ENCODE measurements at regions not wholly inside any gene's neighbourhood (a gene's known extent, or its start where the extent isn't known, plus 50 kb on each side); places are given as distances from the start of the nearest gene placed in this dataset.
"Not testable (repeated sequence)": the region's sequence is repeated elsewhere in the genome, so short reads cannot be mapped to it uniquely, and the experiment has no call there.

DNA sequence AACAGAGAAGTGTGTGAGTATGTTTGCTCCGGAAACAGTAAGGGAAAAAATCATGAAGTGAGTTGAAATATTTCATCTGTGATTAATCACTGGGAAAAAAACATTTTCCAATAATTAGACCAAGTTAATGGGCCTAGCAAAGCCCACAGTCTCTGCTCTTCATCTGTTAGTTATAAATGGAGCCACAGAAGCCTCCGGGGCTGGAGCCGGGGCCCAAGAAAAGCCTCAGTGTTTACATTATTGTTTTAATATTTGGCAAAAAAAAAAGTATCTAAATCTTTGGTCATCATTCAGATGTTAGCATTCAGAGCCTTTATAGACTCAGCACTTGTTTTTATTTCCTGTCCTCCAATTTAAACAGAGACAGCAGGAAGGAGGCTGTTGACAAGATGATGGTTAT is 115.0 kb downstream of the UBE2U start:
- no peak for DNase-seq (ENCODE audit: low read depth)

DNA sequence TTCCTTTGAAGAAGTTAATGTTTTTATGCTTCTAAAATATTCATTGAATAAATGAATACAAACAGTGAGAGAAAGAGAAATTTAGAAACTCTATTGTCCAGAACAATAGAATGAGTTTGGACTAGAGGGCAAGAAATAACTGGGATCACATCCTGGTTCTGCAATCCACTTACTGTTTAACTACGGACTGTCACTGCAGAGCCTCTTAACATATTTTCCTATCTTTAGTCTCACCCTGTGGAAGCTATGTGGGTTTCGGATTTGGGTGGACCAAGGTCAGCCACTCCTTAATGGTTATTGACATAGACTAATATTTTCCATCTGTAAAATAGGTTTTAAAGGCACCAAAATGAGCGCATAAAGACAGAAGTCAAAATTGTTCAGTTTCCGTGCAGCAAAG is 116.6 kb downstream of the UBE2U start:
- no peak for DNase-seq (ENCODE audit: low read depth)

DNA sequence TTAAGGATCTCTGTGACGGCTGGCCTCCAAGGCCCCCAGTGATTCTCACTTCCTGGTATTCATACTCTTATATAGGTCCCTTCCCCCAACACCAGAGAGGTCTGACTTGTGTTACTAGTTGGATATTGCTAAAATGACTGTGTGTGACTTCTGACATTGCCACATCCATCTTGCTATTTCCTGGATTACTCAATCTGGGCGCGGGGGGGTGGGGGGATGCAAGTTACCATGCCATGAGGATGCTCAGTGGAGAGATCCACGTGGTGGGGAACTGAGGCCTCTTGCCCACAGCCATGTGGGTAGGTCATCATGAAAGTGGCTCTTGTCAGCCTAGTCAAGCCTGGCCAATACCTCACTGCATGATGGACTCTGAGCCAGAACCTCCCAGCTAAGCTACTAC is 117.0 kb downstream of the UBE2U start:
- peak; percentile 17 for DNase-seq (ENCODE audit: low read depth)

DNA sequence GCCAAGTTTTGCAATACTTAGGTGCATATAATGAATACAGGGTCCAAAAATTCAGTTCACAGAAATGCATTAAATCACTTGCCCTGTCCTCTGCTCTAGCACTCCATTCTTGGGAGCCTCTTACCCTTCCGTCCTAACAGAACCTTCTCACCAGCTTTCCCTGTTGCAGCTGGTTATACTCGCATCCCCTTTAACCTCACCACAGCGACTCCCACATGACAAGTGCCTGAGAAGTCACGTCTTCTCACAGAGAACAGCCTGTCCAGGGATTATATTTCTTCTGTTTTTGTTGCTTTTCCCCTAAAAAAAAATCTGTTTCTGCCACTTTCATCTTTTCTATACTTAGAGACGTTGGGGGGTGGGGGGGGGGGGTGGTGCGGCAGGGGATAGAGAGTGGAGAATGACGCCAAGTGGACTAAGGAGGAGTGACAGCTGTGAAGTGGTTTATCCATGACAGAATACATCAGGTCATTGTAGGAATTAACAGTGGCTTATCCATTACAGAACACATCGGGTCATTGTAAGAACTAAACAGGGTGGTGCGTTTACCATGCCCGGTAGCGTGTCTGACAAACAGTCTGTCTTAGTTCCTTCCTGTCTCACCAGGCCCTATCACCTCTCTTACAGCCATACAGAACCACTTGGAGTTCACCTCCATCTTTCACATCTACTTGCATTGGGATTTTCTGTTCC is 117.6 kb downstream of the UBE2U start:
- no peak for DNase-seq (ENCODE audit: low read depth)

DNA sequence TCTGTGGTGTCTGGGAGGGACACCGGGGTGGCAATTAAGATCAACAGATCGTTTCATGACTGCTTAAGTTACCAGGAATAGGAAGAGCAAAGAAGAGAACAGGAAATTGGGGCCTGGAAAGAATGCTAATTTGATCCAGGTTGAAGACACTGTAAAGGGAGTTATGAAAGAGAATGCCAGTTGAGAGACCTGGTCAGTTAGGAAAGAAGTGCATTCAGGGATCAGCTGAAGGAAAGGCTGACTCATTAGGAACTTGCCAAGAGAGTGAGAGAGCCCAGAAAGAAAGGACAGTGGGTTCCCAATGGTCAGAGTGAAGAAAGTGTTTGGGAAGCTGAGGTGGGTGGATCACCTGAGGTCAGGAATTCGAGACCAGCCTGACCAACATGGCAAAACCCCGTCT is 119.6 kb downstream of the UBE2U start:
- DNase-seq (ENCODE audit: low read depth), result no peak

DNA sequence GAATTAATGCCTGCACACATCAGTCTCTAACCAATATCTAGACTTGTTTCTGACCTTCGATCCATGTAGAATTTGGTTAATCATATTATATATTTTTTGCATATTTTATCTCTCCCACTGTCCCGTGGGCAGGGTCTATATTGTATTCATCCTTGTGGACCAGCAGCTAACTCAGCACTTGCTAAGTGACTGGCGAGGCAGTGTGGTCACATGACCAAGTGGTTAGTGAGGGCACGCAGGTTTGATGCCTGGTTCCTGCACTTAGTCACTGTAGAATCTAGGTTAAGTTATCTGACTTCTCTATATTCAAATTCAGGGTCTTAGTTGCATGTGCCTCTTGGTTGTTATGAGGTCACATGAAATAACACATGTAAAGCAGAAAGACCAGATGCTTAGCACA is 120.5 kb downstream of the UBE2U start:
- no peak for DNase-seq (ENCODE audit: low read depth)

DNA sequence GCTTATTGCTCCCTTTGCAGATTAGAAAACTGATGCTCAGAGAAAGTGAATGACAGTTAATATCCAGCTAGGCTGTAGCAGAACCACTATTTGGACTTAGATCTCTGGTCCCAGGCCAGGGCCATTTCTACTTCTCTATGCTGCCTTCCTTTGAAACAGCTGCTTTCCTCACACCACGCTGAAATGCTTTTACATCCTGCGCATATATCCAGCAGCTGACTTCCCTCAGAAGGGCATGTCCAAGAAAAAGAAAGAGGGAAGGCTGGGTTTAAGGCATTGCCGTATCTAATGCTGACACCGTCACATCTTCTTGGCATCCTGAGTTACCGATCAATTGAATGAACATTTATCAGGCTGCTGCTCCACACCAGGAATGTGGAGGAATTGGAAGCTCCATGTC is 122.4 kb downstream of the UBE2U start:
- no peak for DNase-seq (ENCODE audit: low read depth)

DNA sequence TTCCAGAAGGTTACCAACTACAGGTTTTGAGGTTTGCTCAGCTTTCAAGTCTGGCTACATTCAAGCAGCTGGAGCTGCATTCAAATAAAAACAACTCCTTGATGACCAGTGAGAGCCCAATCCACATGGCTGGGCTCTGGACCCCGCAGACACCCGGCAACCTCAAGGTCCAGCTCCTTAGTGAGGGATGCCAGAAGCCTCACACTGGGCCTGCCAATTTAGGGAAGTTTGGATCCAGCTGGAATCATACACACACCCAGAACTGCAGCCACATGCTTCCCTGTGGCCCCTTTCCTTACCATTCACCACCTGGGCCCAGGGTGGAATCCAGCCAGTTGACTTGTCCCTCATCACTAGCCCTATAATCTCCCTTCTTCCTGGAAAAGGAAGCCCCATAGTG is 123.7 kb downstream of the UBE2U start:
- no peak for DNase-seq (ENCODE audit: low read depth)

DNA sequence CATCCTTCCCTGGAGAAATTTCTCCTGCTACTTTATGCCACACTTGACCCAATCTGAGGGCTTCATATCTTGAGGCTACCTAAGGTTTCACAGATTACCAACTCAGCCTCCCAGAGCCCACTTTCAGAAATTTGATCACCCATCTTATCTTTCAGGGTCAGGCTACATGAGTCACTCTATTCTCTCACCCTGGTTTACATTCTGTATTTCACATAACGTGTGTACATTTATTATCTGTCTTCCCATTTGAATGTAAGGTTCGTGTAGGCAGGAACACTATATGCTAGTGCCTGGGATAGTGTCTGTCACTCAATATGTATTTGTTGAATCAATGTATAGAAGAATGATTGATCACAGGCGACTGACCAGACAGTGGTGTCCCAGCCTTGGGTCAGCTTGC is 124.8 kb downstream of the UBE2U start:
- peak; percentile 32 for DNase-seq (ENCODE audit: low read depth)

DNA sequence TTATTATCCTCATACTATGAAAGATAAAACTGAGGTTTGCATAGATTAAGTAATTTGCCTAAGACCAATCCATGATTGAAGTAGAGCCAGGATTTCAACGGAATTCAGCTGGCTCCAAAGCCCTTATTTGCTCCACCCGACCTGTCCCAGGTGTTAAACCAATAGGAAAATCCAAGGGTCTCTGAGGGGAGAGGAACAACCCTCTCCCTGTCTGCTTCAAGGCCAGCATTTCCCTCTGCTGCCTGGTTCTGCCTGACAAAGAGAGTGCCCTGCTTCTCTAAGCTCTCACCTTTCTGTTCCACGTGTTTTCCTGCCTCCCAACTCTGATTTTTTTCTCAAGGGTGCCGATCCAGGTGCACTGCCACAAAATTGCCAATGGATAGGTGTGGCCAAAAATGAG is 127.4 kb downstream of the UBE2U start:
- DNase-seq (ENCODE audit: low read depth), result no peak

DNA sequence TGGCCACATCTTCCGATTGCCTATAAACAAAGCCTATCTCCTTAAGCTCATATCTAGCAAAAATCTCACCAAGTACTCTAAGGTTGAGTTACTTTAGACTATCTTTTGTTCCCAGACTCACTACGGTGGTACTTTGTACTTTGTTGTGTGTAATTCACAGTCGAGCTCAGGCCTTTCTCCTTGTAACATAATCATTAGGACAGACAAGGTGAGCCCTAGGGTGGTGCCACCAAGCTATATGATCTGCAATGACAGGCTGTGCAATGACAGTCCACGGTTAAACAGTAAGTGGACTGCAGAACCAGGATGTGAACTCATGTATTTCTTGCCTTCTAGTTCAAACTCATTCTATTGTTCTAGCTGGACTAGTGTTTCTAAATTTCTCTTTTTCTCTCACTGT is 132.2 kb downstream of the UBE2U start:
- DNase-seq (ENCODE audit: low read depth), result no peak

DNA sequence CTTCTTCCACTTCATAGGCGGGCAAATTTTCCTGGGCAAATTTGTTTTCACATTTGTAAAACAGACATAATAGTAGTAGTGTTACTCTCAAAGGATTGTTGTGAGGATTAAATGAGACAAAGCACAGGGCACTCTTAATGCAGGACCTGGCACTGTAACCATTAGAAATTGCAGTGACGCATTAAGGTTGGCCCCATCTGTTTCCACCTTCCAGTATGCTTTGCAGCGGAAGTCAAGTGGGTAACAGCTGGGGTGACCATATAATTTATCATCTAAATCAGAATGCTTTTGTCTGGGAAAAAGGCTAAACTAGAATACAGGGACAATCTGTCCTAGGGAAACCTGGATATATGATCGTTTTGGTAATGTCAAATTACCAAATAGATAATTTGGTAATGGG is 132.5 kb upstream of the CACHD1 start:
- no peak for DNase-seq (ENCODE audit: low read depth)

DNA sequence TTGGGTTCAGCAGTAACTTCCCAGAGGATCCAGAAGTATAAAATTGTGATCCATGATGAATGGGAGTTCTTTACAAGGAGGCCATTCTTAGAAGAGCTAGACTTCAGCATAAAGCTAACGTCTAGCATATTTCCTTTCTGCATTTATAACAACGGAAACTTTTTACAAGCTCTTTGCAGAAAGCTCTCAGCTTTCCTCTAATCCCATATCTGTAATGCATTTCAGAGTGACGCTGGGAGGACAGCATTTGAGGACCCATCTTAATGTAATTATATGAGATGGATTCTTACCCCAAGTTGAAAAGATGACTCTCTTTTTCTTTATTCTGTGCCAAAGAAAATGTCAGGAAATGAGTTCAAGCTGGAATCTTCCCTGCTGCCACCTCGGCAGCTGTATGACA is 132.0 kb upstream of the CACHD1 start:
- no peak for DNase-seq (ENCODE audit: low read depth)

DNA sequence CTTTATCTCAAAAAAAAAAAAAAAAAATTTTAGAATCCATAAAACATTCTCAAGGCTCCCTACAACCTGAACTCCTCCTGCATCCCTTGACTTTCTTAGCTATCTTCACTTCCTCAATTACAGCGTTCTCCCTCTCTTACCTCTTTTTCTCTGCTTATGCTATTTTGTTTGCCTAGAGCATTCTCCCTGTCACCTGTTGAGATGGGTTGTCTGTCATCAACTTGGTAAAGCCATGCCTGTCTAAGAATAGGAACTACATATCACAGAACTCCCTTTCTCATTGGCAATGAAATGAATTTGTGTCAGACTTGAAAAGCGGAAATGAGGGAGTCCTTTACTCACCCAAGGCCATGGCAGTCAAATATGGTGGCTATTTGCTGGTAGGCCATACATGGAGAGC is 129.6 kb upstream of the CACHD1 start:
- DNase-seq (ENCODE audit: low read depth), result no peak

DNA sequence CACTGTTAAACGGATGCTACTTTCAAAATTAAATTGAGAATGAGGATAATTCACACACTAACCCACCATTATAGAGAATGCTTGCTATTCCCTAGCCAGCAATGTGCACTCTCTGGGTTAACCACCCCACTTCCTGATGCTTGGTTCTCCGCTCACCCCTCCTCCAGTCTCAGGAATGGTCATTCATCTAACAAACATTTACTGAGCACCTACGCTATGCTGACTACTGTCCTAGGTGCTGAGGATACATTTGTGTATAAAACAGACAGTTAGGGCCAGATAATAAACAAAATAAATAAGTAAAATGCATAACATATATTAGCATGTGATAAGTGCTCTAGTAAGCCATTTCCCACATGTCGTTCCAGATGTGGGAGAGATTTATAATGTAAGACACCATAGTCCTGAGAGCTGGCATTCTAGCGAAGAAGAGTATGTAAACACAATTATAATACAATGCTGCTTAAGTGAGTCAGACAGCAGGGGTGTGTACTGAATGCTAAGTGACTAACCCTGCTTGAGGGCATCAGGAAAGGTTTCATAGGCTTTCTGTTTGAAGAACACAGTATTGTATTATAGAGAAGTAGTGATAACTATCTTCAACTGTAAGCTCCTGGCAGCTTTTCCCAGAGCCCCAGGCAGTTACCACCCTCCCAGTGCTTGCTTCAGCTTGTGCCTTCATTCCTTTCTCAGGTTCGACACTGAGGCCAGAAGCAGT is 126.7 kb upstream of the CACHD1 start:
- peak; percentile 91 for DNase-seq (ENCODE audit: low read depth)

DNA sequence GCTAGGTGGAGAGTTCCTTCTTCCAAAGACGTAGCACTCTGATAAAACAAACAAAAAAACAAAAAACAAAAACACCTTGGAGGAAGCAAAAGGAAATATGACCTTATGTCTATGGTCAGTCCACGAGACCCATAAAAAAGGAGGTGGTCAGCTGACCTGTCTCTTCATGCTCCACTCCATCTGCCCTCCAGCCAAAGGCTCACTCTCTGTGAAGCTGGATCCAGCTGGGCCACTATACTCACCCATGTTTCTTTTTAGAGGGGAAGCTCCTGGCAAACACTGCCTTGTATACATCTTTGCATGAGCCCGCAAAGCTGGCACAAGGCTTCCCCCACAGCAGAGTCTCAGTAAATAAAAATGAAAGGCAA is 126.1 kb upstream of the CACHD1 start:
- peak; percentile 52 for DNase-seq (ENCODE audit: low read depth)

DNA sequence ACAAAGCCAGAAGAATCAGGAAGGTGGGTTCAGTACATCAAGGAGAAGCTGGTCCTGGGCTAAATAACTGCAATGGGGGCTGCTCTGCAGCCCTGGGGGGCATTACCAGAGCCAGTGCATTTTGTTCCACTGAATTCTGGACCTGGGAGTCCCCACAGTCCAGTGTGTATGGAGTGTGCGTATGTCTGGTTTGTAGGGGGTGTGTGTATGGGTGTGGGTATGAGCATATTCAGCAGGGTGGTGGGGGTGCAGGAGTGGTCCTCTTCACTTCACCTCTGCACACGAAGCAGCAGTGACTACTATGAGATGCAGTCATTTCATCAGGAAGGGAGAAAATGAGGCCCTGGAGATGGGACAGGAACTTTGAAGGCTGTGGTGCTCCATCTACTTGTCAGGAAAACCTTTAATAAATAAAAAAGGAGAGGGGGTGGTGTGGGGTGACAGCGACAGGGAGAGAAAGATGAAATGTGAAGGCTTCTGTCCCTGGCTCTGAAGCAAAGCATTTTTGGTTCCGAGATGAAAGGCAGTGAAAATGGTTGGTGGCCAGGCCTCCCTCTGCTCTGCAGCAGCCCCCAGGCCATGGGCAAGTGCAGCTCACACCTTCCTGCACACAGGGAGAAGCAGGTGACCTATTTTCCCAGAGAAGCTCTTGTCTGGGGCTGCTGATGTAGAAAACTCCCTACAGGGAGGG is 121.5 kb upstream of the CACHD1 start:
- no peak for DNase-seq (ENCODE audit: low read depth)

DNA sequence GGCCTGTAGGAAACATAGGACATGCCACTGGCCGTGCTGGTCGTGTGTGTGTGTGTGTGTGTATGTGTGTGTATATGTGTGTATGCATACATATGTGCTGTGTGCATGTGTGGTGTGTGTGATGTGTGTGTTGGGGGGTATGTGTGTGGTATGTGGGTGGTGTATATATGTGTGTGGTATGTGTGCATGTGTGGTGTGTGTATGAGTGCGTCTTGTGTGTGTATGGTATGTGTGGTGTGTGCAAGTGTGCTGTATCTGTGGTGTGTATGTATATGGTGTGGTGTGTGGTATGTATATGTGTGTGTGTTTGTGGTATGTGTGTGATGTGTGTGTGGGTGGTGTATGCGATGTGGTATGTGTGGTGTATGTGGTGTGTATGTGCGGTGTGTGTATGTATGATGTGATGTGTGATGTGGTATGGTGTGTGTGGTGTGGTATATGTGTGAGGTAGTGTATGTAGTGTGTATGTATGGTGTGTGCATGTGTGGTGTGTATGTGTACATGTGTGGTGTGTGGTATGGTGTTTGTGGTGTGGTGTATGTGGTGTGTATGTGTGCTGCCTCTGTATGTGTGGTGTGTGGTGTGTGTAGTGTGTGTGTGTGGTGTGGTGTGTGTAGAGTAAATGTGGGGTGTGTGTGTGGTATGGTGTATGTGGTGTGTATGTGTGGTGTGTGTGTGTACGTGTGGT is 120.8 kb upstream of the CACHD1 start:
- no peak for DNase-seq (ENCODE audit: low read depth)

DNA sequence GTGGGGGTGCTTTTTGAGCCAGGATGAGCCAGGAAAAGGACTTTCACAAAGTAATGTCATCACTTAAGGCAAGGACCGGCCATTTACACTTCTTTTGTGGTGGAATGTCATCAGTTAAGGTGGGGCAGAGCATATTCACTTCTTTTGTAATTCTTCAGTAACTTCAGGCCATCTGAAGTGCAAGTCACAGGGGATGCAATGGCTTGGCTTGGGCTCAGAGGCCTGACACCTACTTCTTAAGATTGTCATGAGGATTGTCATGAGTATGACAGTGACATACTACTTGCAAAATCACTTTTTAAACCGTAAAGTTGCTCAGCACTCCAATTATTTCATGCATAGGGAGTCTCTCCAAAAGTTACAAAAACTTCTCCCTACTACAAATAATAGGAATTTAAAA is 114.4 kb upstream of the CACHD1 start:
- DNase-seq (ENCODE audit: low read depth), result not testable (repeated sequence)

DNA sequence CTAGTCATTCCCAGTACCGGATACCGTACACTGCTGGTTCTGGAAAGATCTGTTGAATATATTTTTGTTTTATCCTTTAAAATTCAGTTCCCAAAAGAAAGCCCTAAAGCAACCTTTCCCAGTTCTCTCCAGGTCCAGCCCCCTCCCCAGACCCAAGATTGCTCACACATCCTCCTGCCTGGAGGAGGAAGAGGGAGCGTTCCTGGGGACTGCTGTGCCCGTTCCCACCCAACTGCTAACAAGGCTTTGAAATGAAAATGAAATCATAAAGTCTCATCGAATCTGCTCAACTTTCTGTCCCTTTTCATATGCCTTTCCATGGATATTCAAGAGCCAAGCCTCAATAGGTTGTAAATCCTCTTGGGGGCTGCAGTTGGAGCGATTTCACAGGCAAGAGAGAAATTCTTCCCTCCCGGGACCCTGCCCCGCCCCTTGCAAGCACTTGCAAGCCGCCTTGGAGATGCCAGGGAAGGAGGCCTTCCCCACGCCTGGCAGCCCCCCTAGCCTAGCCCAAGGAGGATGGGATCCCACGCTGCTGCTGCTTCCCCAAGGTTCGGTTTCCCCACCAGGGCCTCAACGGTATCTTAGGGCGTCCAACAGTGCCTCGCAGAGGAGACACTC is 113.2 kb upstream of the CACHD1 start:
- no peak for DNase-seq (ENCODE audit: low read depth)

DNA sequence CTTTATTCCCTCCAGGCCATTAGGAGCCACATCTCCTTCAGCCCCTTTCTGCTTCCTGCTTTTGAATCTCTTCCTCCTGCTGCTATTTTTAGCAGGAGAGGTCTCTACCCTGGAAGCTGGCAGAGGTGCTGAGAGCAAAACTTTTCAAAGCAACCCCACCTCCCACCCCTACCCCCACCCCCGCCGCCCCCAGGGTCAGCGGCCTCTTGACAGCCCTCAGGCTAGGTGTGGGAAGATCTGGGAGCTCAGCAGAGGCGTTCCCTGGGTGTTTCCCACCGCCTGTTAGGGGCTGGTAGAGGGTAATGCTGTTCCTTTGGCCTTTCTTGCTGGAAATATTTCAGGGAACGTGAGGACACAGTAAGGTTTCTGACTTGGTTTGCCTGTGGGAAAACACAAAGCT is 112.5 kb upstream of the CACHD1 start:
- no peak for DNase-seq (ENCODE audit: low read depth)

DNA sequence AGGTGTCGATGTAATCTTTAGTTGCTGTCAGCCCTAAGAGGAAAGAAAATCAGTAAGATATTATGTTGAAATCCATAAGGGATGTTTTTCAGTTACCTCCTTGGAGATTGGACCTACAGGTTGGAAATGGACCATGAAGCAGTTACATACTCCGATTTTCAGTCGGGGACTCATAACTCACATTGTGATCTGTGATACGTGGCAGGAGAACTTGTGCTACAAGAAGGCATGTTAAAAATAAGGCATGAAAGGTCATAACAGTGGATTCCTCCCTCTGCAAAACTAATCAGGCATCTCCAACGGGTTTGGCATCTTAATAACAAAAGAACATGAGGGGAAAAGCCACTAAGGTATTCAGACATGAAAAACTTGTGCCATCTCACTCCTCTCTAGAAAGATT is 111.2 kb upstream of the CACHD1 start:
- DNase-seq (ENCODE audit: low read depth), result no peak

Data from Daoy (cell line).